Transverse colon (tissue), 4 donors: ENCODE measurements at regions not wholly inside any gene's neighbourhood (a gene's known extent, or its start where the extent isn't known, plus 50 kb on each side); places are given as distances from the start of the nearest gene placed in this dataset.

Experiments used
- DNase-seq: peaks from one replicate; pipeline ENCODE4 v3.0.0-alpha.2; 2019
- H3K27ac ChIP-seq, 4 donors: fragments of 200-600 bp; sonication (generic); 2 replicates each; pipeline ENCODE4 v1.5.1; 2016 to 2018; ENCODE audit warnings: inconsistent platforms in 4 of 4
- H3K27me3 ChIP-seq: fragments of 200-600 bp; sonication (generic); 2 replicates; pipeline ENCODE4 v1.5.1; 2017; ENCODE audit warnings: inconsistent platforms
- H3K36me3 ChIP-seq, 4 donors: fragments of 200-600 bp; sonication (generic); 2 replicates each; pipeline ENCODE4 v1.5.1; 2017 to 2019; ENCODE audit warnings: inconsistent platforms in 4 of 4
- H3K4me1 ChIP-seq, 4 donors: fragments of 200-600 bp; sonication (generic); 2 replicates each; pipeline ENCODE4 v1.5.1; 2017 to 2020; ENCODE audit warnings: inconsistent platforms in 4 of 4
- H3K4me3 ChIP-seq, 4 donors: fragments of 200-600 bp; sonication (generic); 1 replicate in 1 of 4; 2 replicates in 3 of 4; pipeline versions ENCODE4 v1.5.1 to v1.6.1; 2017 to 2019; ENCODE audit warnings: inconsistent platforms in 4 of 4
- H3K9me3 ChIP-seq, 2 donors: fragments of 200-600 bp; sonication (generic); 2 replicates each; pipeline ENCODE4 v1.5.1; 2017 to 2019; ENCODE audit warnings: inconsistent platforms in 2 of 2
- CTCF ChIP-seq, 5 experiments: fragments of 200-600 bp in 3 of 5; fragments of 450-650 bp in 2 of 5; sonication (generic) in 3 of 5; IDR thresholded peaks; 1 replicate in 2 of 5; 2 replicates in 3 of 5; pipeline ENCODE4 v1.5.1; 2016 to 2017; ENCODE audit warnings: antibody characterized with exemption in 5 of 5, inconsistent platforms in 3 of 5, mild to moderate bottlenecking in 2 of 5, moderate library complexity in 1 of 5
- EP300 ChIP-seq: sonication (generic); formaldehyde crosslinking; IDR thresholded peaks from one replicate; pipeline ENCODE4 v1.6.1; 2017; ENCODE audit warnings: antibody characterized with exemption, low read depth
- POLR2A ChIP-seq: fragments of 450-650 bp; IDR thresholded peaks from one replicate; pipeline ENCODE4 v1.6.1; 2016; ENCODE audit warnings: antibody characterized with exemption, mild to moderate bottlenecking, moderate library complexity
- POLR2AphosphoS5 ChIP-seq, 3 donors: sonication (generic); formaldehyde crosslinking; IDR thresholded peaks; one replicate each; pipeline ENCODE4 v1.6.1; 2016; ENCODE audit warnings: antibody characterized with exemption in 3 of 3
- WGBS, 2 donors: methylation state at CpG; one replicate each; pipeline ENCODE4 v1.1.5; 2018; ENCODE audit warnings: low coverage in 1 of 2; 5-methylcytosine and 5-hydroxymethylcytosine counted together
- in situ Hi-C, 4 donors: fragments of 200-750 bp; cut with MboI; loops; one replicate each; pipeline versions ENCODE4 v1.15.0 to v1.15.1; 2017; ENCODE audit warnings: low sequenced_read_pairs in 3 of 4, low pct_ligation_motif_present in 1 of 4, low pct_unique_long_range_greater_than_20kb in 1 of 4
- intact Hi-C: fragments of 100-400 bp; cut with DNase I; formaldehyde crosslinking; loops from one replicate; pipeline ENCODE4 v1.15.1; 2023; ENCODE audit warnings: low total_unique reads

GRCh38 chr7:26043801-26044200 is 108.2 kb upstream of the NFE2L3 start:
- H3K9me3 ChIP-seq = no peaks in the 10 kb centered on the region
- H3K27ac ChIP-seq = no peak overlapping the region
- intact Hi-C loops (no loop called here), in situ Hi-C loops (no loop called here)
- H3K27me3 ChIP-seq = peaks cover 20% of the 10 kb centered on the region
- TF ChIP-seq EP300 (no peak), POLR2AphosphoS5 (IDR thresholded peaks at IDR 0.05) (no peak), POLR2A (no peak), CTCF (IDR thresholded peaks at IDR 0.05) (no peak)
- peaks cover 0 to 8% (median 0%) of the 10 kb centered on the region in 4 donors for H3K4me1 ChIP-seq
- 87 to 94% methylated on average over 5 to 7 of the region's 7 CpGs for WGBS, 2 donors
- DNase-seq = no peak
- no peak overlapping the region for H3K4me3 ChIP-seq
- H3K36me3 ChIP-seq = no peaks in the 10 kb centered on the region

- WGBS, 2 donors = 59 to 83% methylated on average over 3 to 5 of the region's 5 CpGs
- intact Hi-C loops = no loop called here
- TF ChIP-seq POLR2A (no peak), CTCF (IDR thresholded peaks at IDR 0.05) (no peak), EP300 (no peak), POLR2AphosphoS5 (IDR thresholded peaks at IDR 0.05) (no peak)
- DNase-seq = no peak
- Histone ChIP-seq H3K4me1 (peaks cover 0 to 8% (median 0%) of the 10 kb centered on the region in 4 donors), H3K27ac (no peak overlapping the region), H3K9me3 (no peaks in the 10 kb centered on the region), H3K4me3 (no peak overlapping the region), H3K27me3 (peaks cover 15% of the 10 kb centered on the region), H3K36me3 (no peaks in the 10 kb centered on the region)
- in situ Hi-C loops = no loop called here
Observed at GRCh38 chr7:26044320-26044719, 107.7 kb upstream of the NFE2L3 start.

- peak; percentile 25 for DNase-seq
- H3K36me3 ChIP-seq = no peaks in the 10 kb centered on the region
- no peak overlapping the region for H3K27ac ChIP-seq
- H3K4me3 ChIP-seq = no peak overlapping the region
- no peaks in the 10 kb centered on the region for H3K27me3 ChIP-seq
- no peak for TF ChIP-seq POLR2A
- peaks cover 0 to 8% (median 0%) of the 10 kb centered on the region in 4 donors for H3K4me1 ChIP-seq
- in situ Hi-C loops = no loop called here
- 32 to 50% methylated on average over 1 to 3 of the region's 3 CpGs for WGBS, 2 donors
- intact Hi-C loops = no loop called here
- H3K9me3 ChIP-seq = no peaks in the 10 kb centered on the region
Observed at GRCh38 chr7:26046150-26046549, 105.8 kb upstream of the NFE2L3 start.

GRCh38 chr7:26046878-26047277 is 105.1 kb upstream of the NFE2L3 start:
- intact Hi-C loops (no loop called here), in situ Hi-C loops (no loop called here)
- H3K9me3 ChIP-seq = peaks cover 0 to 2% of the 10 kb centered on the region in 2 donors
- TF ChIP-seq POLR2A (no peak), EP300 (no peak), CTCF (IDR thresholded peaks at IDR 0.05) (no peak), POLR2AphosphoS5 (IDR thresholded peaks at IDR 0.05) (no peak)
- H3K27me3 ChIP-seq = peaks cover 5% of the 10 kb centered on the region
- peaks cover 0 to 8% (median 0%) of the 10 kb centered on the region in 4 donors for H3K4me1 ChIP-seq
- H3K4me3 ChIP-seq = no peak overlapping the region
- no peaks in the 10 kb centered on the region for H3K36me3 ChIP-seq
- no peak overlapping the region for H3K27ac ChIP-seq
- no peak for DNase-seq
- WGBS, 2 donors = 90 to 100% methylated on average over 1 of the region's 1 CpG

GRCh38 chr7:26048663-26049062 is 103.3 kb upstream of the NFE2L3 start:
- TF ChIP-seq POLR2AphosphoS5 (IDR thresholded peaks at IDR 0.05) = no peak
- TF ChIP-seq POLR2A = no peak
- TF ChIP-seq EP300 = no peak
- TF ChIP-seq CTCF (IDR thresholded peaks at IDR 0.05) = no peak
- H3K9me3 ChIP-seq = peaks cover 7% of the 10 kb centered on the region in 2 donors
- H3K36me3 ChIP-seq = no peaks in the 10 kb centered on the region
- H3K4me3 ChIP-seq = no peak overlapping the region
- intact Hi-C loops = no loop called here
- no peak for DNase-seq
- in situ Hi-C loops = no loop called here
- H3K4me1 ChIP-seq = peaks cover 0 to 8% (median 0%) of the 10 kb centered on the region in 4 donors
- no peak overlapping the region for H3K27ac ChIP-seq
- 85 to 89% methylated on average over 5 of the region's 5 CpGs for WGBS, 2 donors
- peaks cover 8% of the 10 kb centered on the region for H3K27me3 ChIP-seq
